ENCODE measurements at regions not wholly inside any gene's neighbourhood (a gene's known extent, or its start where the extent isn't known, plus 50 kb on each side); places are given as distances from the start of the nearest gene placed in this dataset.
"Not testable (repeated sequence)": the region's sequence is repeated elsewhere in the genome, so short reads cannot be mapped to it uniquely, and the experiment has no call there.

DNA sequence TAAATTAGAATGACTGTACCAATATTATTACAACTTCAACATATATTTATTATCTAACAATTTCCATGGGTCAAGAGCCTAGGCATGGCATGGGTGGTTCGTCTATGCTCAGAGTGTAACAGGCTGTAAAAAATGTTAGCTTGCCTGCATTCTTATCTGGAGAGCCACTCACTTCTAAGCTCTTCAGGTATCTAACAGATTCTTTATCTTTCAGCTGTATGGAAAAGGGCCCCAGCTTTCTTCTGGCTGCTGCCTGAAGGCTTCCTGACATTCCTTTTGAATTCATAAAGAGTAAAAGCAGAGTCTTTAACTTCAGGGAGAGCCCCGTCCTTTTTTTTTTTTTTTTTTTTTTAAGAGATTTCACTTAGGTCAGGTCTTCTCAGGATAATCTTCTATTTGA, 648.8 kb downstream of the NXPH1 start:
- DNase-seq = no peak

- no peak for DNase-seq
Observed at GRCh38 chr7:9083837-9084236, 650.4 kb downstream of the NXPH1 start.

- DNase-seq = no peak
Observed at GRCh38 chr7:9091282-9091681, 657.9 kb downstream of the NXPH1 start.

- DNase-seq = no peak
Observed at GRCh38 chr7:9097565-9098060, 664.2 kb downstream of the NXPH1 start.

- DNase-seq = no peak
Observed at GRCh38 chr7:9100289-9100688, 666.9 kb downstream of the NXPH1 start.

GRCh38 chr7:9102846-9103245, 669.4 kb downstream of the NXPH1 start:
- DNase-seq = no peak

- no peak for DNase-seq
Observed at GRCh38 chr7:9106747-9107146, 673.3 kb downstream of the NXPH1 start.

GRCh38 chr7:9120331-9120730, 686.9 kb downstream of the NXPH1 start:
- DNase-seq = no peak

- no peak for DNase-seq
Observed at GRCh38 chr7:9124320-9124719, 690.9 kb downstream of the NXPH1 start.

DNA sequence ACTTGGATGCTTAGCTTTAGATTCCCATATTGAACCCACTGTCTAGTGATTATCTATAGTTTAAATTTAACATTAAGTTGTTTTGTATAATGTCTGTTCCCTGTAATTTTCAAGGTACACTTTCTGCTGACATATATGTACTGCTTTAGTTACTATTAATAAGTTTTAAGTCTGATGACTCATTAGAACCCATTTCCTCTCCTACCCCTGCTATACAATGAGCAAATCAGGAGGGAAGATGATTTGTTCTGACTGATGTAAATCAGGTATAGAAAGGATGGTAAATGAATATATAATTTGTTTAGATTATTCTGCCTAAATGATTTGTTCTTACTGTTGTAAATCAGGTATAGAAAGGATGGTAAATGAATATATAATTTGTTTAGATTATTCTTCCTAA, 691.8 kb downstream of the NXPH1 start:
- DNase-seq = no peak

DNA sequence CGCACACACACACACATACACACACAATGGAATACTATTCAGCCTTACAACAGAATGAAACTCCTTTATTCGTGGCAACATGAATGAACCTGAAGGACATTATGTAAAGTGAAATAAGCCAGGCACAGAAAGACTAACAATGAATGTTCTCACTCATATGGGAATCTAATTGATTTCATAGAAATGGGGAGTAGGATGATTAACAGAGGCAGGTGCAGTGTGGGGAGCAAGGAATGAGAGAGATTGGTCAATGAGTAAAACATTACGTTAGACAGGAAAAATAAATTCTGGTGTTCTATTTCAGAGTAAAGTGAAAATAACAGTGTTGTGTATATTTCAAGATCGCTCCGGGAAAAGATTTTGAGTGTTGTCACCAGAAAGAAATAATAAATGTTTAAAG, 694.5 kb downstream of the NXPH1 start:
- DNase-seq = no peak

DNA sequence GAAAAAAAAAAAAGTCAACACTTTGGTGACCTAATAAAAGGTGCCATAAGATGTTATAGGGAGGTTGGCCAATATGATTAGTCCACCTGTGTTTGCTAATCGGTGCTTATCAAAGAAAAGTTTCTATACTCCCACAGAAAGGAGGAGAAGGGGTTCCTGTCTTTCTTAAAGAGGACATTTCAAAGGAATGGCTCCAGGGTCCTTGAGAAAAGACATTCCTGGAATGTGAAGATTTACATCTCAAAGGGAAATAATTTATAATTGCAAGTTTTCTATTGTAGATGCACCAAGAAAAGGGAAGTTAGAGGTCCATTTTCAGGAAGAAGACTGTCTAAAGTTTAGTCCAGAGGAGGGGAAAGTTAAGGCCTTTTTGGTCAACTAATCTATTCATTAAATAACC, 715.3 kb downstream of the NXPH1 start:
- DNase-seq = no peak

DNA sequence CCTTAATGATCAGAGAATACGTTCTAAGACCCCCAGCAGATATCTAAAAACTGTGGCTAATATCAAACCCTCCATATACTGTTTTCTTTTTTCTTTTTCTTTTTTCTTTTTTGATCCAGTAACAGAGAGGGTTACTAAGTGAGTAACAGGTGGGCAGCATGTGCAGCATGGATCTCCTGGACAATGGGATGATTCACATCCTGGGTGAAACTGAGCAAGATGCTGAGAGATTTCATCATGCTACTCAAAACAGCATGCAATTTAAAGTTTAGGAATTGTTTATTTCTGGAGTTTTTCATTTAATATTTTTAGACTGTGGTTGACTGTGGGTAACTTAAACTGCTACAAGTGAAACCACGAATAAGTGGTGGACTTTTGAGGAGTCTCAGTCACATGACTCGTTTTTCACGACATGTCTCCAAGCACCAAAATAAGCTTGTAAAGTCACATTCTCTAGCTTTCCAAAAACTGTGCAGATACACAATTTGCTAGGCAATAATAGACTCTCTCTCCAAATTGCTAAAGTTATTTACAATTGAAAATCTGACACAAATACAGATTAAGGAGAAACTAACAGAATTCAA, 716.2 kb downstream of the NXPH1 start:
- no peak for DNase-seq

DNA sequence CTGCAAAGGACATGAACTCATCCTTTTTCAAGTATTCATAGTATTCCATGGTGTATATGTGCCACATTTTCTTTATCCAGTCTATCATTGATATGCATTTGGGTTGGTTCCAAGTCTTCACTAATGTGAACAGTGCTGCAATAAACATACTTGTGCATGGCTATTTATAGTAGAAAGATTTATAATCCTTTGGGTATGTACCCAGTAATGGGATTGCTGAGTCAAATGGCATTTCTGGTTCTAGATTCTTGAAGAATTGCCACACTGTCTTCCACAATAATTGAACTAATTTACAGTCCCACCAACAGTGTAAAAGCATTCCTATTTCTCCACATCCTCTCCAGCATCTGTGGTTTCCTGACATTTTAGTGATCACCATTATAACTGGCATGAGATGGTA, 730.3 kb downstream of the NXPH1 start:
- not testable (repeated sequence) for DNase-seq

DNA sequence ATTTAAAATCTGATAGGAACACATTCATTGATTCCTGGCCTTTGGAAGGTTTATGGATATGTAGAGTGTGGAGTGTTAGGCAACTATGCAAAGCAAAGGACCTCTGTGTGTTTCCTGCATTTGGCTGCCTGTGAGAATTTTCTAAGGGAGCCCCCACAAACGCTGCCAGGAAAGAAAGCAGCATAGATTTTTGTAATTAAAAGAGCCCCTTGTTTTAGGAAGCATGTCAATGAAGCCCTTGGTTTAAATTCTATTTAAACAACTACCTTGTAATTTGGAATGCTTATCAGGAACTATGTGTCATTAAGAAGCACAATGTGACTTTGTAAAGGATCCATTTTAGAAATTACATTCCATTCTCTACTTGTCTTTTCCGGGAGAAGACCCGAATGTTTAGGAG, 742.5 kb downstream of the NXPH1 start:
- DNase-seq = no peak

DNA sequence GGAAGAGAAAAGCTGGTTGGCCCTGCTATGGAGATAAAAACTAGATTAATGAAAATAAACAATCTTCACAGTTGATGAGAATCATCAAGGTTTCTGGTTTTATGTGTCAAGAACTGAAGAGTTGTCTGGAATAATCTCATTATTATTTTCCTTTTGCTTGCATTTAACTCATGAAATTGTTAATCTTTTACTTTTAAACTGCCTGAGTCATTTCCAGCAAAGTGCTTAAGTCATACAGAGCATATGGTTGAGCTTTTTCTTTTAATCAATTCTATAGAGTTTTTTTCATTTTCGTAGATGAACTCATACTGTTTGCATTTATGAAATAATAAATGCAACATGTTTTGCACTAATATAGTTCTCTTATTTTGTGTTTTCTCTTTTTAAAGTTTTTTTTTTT, 747.9 kb downstream of the NXPH1 start:
- DNase-seq = no peak

GRCh38 chr7:9186730-9187129, 753.3 kb downstream of the NXPH1 start:
- DNase-seq = no peak

DNA sequence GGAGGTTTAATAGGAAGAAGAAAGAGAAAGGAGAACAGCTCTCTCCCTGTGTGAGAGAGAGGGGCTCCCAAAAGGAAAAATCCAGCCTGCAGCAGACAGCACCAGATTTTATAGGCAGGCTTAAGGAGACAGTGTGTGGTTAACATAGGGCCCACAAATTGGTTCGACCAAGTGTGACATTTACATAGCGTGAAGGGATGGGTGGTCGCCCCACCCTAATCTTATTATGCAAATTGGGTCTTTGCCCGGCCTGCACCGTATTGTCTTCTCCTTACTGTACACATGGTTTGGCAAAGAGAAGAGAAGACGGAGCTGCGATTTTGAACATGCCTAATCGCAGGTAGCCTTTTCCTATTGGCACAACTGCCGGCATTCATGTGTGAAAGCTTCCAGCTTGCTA, 756.3 kb downstream of the NXPH1 start:
- no peak for DNase-seq

DNA sequence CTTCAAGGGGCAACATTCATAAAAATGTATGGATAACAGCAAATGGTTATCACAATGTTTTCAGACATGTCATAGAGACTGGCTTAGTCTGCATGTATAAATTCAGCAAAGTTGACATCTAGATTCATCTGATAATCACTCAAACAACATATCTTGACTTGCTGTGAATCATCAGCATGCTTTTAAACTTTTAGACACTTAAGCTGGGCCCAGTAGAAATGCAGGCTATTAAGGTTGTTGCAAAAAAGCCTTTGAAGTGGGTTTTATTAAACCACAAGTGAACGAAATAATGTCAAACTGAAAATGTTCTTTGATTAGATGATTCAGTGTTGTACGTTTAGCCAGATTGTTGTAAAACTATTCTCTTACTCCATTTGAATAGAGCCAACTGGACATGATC, 759.6 kb downstream of the NXPH1 start:
- no peak for DNase-seq

DNA sequence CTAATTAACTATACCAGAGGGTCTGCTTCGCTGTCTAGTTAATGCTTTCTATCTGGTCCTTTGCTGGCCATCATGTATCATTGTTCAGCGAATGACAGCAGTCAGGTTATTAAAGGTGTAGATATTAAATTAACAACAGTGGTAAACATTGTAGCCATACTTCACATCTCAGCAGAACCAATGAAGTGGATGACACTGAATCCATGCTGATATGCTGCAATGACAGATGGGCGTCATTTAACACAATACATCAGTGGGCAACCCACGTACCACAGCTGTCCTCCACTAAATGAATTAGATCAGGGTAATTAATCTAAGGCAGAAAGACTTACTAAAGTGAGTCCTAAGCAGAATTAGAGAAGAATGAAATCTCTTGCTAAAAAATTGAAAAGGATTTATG, 767.2 kb downstream of the NXPH1 start:
- no peak for DNase-seq

GRCh38 chr7:9201928-9202327, 768.5 kb downstream of the NXPH1 start:
- DNase-seq = no peak

GRCh38 chr7:9204571-9204970, 771.2 kb downstream of the NXPH1 start:
- no peak for DNase-seq

- DNase-seq = no peak
Observed at GRCh38 chr7:9210114-9210513, 776.7 kb downstream of the NXPH1 start.

DNA sequence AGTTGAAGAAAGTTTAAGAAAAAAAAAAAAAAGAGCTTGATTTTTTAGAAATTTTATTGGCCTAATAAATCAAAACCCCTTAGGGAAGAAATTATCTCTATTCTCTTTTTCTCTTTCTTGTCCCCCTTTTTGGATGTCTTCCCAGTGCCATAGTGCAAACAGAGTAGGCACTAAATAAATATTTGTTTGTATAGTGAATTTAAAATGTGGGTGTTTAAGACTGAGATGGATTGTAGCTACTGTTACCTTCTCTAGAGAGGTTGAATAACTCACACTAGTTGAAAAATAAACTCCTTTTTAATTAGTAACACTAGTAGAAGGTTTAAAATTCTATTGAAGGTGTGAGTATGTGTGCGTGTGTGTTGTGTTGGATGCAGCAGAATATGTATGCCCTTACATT, 783.8 kb downstream of the NXPH1 start:
- DNase-seq = no peak

DNA sequence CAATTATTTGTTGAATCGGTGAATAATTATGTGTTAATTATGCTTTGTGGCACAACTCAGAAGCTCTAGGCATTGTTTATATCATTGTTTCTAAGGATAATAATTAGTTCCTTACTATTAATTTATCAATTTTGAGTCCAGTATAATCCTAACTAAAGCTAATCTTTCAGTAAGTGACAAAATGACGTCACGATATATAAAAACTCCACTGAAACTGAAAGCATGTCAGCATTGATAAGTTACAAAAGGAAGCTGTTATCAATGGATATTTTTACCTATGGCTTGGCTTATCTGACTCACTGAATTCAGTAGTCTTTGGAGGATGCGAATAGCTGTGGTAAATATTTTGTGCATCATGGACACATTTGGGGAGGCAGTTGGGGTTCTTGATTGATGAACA, 793.1 kb downstream of the NXPH1 start:
- DNase-seq = no peak

GRCh38 chr7:9231630-9232121, 798.3 kb downstream of the NXPH1 start:
- no peak for DNase-seq
